HT-29 (cell line): ENCODE measurements at regions not wholly inside any gene's neighbourhood (a gene's known extent, or its start where the extent isn't known, plus 50 kb on each side); places are given as distances from the start of the nearest gene placed in this dataset.
"Not testable (repeated sequence)": the region's sequence is repeated elsewhere in the genome, so short reads cannot be mapped to it uniquely, and the experiment has no call there.

ENCODE experiments used
- DNase-seq: peaks from one replicate; pipeline ENCODE4 v3.0.0-alpha.2; 2015; ENCODE audit warnings: low spot score

GRCh38 chr2:145806546-145806945, 1286.6 kb upstream of the ZEB2 start:
- DNase-seq, result no peak

DNA sequence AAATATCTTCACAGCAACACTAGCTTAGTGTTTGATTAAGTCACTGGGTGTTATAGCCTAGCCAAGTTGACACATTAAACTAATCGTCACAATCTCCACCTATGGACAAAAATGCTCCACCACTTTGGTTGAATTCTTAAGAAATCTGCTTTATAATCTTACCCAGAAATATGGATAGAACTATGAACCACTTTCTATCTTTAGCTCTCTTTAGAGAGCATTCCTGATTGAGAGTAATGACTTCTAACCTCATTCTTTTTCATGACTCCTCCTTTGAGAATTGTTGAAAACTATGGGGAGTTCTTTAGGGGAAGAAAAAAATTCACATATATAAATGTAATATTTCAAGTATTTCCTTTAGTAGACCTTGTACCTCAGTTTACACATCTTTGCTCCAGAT, 1282.2 kb upstream of the ZEB2 start:
- no peak for DNase-seq

DNA sequence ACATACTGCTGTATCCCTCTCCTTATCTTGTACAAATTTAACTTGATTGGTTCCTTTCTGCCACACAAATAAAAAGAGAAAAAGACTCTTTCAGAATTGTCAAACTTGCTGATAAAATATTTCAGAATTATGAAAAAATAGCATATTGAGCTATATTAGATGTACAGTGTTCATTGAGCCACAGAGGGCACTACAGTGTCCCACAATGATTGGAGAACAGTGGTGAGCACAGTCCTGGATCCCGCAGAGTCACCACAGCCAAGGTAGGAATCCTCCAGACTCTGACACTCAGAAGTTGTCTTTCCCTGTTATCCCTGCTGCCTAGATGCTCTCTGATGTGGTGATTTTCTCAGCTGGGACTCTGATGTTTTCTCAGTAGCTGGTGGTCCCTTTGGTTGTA, 1281.3 kb upstream of the ZEB2 start:
- no peak for DNase-seq

DNA sequence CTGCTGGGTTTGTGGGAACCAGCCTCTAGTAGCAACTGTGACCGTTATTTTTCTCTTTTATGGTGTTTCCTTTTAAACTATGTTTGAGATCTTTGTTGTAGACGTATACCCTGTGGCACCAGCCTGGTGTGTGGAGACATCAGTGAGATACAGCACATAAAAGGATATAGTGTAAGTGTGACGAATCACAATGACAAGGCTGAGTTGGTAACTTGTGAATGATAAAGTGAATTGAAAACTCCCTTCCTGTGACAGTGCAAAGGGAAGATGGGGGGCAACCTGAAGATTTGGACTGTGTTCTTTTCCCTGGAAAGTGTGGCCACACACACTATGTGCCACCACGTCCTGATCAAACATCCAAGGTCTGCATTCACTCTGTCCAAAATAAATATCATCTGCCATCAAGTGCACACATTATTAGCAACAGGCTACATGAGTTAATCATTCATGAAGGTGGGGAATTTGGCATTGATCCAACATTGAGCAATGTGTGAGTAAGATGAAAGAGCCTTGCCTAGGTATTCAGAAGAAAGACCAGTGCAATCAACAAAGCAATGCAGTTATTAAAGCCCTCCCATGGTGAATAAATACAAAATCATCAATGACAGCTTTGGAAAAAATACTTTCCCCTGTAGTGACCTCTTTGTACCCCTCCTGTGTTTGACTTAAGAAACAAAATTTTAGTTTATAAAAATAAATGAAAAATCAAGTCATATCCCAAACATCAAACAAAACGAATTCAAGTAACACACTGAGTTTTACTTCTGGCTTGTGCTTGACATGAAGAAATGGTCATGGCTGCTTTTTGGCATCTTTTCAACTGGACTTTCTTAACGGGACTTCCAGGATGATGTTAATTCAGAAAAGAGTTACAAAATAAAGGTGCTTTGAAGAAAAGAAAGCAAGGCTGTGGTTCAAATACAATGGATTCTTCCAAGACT, 1280.5 kb upstream of the ZEB2 start:
- DNase-seq, result peak; percentile 98

- no peak for DNase-seq
Measured at GRCh38 chr2:145799595-145800108, 1279.7 kb upstream of the ZEB2 start.

- no peak for DNase-seq
Measured at GRCh38 chr2:145798419-145798818, 1278.5 kb upstream of the ZEB2 start.

DNA sequence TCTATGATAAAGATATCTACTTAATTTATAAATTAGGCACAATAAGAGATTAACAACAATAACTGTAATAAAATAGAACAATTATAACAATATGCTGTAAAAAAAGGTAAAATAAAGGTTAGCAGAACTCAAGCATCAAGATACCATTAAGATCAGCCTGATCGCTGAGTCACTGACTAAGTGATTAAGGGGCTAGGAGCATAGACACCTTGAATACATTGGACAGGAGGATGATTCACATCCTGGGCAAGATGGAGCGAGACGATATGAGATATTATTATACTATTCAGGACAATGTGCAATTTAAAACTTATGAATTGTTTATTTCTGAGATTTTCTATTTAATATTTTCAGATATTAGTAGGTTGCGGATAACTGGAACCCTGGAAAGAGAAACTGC, 1277.8 kb upstream of the ZEB2 start:
- no peak for DNase-seq

- DNase-seq, result no peak
Measured at GRCh38 chr2:145792745-145793144, 1272.8 kb upstream of the ZEB2 start.

GRCh38 chr2:145789636-145790035, 1269.7 kb upstream of the ZEB2 start:
- DNase-seq, result no peak

GRCh38 chr2:145787597-145788361, 1267.9 kb upstream of the ZEB2 start:
- not testable (repeated sequence) for DNase-seq

DNA sequence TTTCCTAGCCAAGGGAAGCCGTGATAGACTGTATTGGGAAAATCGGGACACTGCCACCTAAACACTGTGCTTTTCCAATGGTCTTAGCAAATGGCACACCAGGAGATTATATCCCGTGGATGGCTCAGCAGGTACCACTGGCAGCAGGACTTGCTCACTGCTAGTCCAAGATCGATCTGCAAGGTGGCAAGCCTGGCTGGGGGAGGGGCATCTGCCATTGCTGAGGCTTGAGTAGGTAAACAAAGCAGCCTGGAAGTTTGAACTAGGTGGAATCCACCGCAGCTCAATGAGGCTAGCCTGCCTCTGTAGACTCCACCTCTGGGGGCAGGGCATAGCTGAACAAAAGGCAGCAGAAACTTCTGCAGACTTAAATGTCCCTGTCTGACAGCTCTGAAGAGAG, 1262.7 kb upstream of the ZEB2 start:
- DNase-seq, result not testable (repeated sequence)

DNA sequence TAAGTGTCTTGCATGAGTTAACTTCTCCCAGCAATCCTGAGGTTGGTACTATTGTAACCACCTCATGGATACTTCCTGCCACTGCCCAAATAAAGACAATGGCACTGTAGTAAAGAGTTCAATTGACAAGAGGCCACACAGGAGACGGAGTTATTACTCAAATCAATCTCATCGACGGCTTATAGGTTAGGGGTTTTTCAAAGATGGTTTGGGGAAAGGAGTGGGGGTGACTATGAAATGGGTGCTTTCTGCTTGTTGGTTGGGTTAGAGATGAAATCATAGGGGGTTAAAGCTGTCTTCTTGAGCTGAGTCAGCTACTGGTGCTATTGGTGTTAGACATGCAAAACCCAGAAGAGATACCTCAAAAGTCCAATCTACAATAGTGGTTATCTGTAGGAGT, 1258.0 kb upstream of the ZEB2 start:
- no peak for DNase-seq

DNA sequence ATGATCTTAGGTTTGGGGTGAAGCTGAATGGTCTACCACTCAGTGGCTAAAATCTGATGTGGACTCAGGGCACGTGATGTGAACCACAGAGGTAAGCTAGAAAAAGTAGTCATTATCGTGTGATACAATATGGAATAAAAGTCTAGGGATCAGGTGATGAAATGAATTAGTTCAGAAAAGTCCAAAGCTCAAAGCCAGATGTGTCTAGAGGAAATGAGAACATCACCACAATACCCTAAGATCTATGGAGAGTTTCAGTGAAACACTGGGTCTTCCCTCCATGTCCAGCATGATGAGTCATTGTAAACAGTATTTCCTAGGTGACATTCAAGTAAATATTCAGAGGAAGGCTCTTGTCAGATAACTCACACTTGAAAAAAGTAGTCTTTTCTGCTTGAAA, 1257.4 kb upstream of the ZEB2 start:
- DNase-seq, result peak; percentile 55

DNA sequence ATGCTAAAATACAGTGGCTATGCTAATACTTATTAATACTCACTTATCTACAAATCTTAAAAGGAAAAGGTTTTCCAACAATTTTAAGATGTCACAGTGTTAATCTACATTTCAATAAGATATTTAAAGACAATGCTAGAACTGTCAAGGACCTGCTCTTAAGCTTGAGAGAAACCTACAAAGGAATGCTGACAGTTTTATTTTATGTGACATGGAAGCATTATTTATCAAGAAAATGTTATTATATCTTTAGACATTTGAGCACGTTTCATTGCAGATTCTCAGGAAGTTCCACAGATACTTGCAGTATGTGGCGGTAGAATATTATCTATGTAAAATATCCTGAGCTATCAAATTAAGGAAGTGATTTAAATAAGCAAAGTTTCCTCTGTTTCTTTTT, 1255.7 kb upstream of the ZEB2 start:
- DNase-seq, result no peak

DNA sequence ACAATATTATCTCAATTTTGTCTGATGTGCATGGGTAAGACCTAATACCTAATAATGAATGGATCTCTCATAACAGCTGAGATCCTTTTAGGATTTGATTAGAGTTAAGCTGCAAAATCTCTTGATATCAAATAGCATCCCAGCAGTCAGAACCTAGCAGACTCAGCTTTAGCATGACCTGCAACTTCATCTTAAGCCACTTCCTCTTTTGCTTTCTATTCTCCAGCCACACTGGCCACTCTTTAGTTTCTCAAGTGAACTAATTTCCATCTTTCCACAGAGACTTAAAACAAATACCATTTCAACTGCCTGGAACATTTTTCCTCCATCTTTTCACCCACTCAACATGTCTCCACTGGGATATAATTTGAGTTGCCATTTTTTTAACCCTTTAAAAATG, 1251.6 kb upstream of the ZEB2 start:
- DNase-seq, result no peak

GRCh38 chr2:145769011-145769716, 1249.2 kb upstream of the ZEB2 start:
- DNase-seq, result no peak

DNA sequence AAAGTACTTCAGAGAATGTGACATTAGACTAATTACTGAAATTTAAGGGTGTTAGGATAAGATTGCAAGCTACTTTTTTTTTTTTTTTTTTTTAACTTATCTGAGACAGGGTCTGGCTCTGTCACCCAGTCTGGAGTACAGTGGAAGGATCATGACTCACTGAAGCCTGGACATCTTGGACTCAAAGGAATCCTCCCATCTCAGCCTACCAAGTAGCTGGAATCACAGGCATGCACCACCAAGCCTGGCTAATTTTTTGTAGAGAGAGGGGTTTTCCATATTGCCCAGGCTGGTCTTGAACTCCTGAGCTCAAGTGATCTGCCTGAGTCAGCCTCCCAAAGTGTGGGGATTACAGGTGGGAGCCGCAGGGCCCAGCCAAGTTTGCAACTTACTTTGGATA, 1246.0 kb upstream of the ZEB2 start:
- DNase-seq, result no peak

GRCh38 chr2:145764631-145765030, 1244.7 kb upstream of the ZEB2 start:
- no peak for DNase-seq

DNA sequence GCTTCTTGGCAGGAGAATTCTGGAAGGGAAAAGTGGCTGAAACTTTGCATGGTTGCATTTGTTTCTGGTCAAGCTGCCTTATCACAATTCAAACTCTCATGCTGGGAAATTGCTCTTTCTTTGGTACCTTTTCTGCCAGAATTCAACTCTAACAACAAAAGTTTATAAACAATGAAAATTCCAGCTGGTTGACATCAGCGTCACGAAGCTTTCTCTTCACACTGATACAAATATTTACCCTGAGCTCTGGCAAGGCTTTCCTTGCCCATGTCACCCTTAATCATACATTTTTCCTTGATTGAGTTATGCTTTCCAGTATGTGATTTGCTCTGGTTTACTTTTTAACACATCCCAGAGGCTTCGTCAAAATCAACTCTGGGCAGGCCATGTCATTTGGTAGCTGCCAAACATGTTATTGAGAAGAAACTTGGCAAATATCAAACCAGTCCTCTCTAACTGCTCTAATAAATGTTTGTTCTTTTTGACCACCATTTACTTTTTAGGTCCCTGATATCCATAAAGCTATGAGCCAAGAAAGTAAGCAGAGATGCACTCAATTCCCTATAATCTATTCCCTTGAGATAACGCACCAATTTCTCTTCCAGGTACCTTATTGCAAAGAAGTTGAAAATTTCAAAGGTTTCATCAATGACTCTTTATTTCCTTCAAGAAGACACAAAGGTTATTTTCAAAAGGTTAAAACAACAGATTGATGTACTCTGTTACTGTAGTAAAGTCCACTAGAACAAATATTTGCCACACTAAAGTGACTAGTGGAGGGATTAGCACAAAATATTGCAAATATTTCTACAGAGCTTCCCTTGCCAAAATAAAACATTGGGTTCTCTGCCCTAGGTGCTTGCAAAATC, 1241.1 kb upstream of the ZEB2 start:
- DNase-seq, result no peak

DNA sequence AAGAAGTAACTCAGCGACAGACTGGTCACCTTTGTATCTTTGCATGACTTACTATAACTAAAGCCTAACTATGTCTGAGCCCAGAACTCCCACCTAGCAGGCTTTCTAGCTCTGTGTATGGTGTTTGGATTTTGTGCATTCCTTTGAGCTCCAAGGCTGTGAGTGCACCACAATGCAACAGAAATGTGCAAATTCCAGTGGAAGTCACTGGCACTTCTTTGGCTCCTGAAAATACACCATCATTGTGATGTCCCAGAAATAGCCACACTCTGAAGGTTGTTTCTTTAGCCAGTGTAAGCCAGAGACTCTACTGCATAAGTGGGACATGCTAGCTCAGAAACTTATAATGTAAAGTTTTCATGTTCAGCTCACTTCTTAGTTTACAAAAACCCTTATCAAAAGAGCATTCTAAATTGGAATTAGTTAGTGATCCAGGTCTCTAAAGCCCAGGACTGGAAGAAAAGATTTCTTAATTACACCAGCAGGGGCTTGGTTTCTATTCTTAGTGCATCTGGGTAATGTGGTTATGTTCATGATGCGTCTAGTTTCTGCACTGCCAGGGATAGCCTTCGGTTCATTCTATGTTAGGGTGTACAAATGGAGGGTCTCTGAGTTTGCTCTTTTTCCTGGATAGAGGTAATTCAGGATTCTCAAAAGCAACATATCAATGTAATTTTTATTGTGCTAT, 1239.5 kb upstream of the ZEB2 start:
- no peak for DNase-seq
